ENCODE measurements at regions not wholly inside any gene's neighbourhood (a gene's known extent, or its start where the extent isn't known, plus 50 kb on each side); places are given as distances from the start of the nearest gene placed in this dataset.

- no peaks in the 10 kb centered on the region for H3K36me3 ChIP-seq (ENCODE audit: control insufficient read depth in 1 of 2, insufficient read depth in 2 of 2, low read length in 2 of 2)
- no CpG with 5 or more reads among the region's 2 CpGs for WGBS (ENCODE audit: extremely low coverage, insufficient coverage, insufficient read length)
- no peak overlapping the region for H3K4me3 ChIP-seq (ENCODE audit: low read depth, low read length)
- no peaks in the 10 kb centered on the region for H3K9me3 ChIP-seq (ENCODE audit: insufficient read depth, low read depth, low read length)
- H2BK5ac ChIP-seq (ENCODE audit: low read depth, low read length, poor library complexity), result no peak overlapping the region
- H4K91ac ChIP-seq (ENCODE audit: low read depth, low read length), result no peak overlapping the region
- H3K4me2 ChIP-seq (ENCODE audit: low read length), result no peak overlapping the region
- no peaks in the 10 kb centered on the region for H3K79me1 ChIP-seq (ENCODE audit: low read length)
- H3K14ac ChIP-seq (ENCODE audit: low read length), result no peak overlapping the region
- H3K79me2 ChIP-seq (ENCODE audit: control insufficient read depth, insufficient read depth, low read length, poor library complexity), result no peaks in the 10 kb centered on the region
- no peak overlapping the region for H2AFZ ChIP-seq (ENCODE audit: insufficient read depth, low read length, poor library complexity)
- H3K23ac ChIP-seq (ENCODE audit: low read length), result no peak overlapping the region
- H3K9ac ChIP-seq (ENCODE audit: low read length), result no peak overlapping the region
- no peak overlapping the region for H2AK5ac ChIP-seq (ENCODE audit: low read length)
- peaks cover 2 to 4% of the 10 kb centered on the region in 2 experiments for H3K4me1 ChIP-seq (ENCODE audit: control insufficient read depth in 1 of 2, insufficient read depth in 2 of 2, low read length in 2 of 2)
- H3K4ac ChIP-seq (ENCODE audit: low read depth, low read length), result no peak overlapping the region
- H2BK120ac ChIP-seq (ENCODE audit: insufficient read depth, low read length, poor library complexity), result no peak overlapping the region
- peak overlapping the region; percentile 42 for H3K27ac ChIP-seq (ENCODE audit: low read depth, low read length)
- peak; percentile 28 to 52 for DNase-seq
- no peak overlapping the region for H4K8ac ChIP-seq (ENCODE audit: low read depth, low read length)
- no peak overlapping the region for H3K18ac ChIP-seq (ENCODE audit: low read length)
- no peaks in the 10 kb centered on the region for H3K27me3 ChIP-seq (ENCODE audit: insufficient read depth, low read length)
- H4K12ac ChIP-seq (ENCODE audit: low read depth, low read length), result no peak overlapping the region
- no peak overlapping the region for H2BK12ac ChIP-seq (ENCODE audit: low read length)
Observed at GRCh38 chr9:75448281-75448680, 360.0 kb downstream of the OSTF1 start.

DNA sequence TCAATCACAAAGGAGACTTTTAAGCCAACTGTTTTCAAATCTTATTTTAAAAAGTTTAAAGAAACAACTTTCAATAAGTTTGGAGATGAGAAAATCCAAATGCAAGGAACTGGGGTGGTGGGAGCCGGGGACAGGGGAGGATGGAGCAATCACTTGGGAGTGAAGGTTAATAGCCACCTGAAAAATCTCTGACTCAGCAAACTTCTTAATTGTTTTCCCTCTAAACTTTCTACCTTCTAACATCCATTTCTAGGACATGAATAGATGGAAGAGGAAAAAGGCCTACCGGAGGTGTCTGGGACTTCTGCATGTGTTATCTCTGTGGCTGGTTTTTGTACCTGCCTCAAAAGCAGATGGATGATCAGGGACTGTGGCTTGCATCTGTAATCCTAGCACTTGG lies 360.6 kb downstream of the OSTF1 start:
- no peak overlapping the region for H3K14ac ChIP-seq (ENCODE audit: low read length)
- no peak overlapping the region for H3K9ac ChIP-seq (ENCODE audit: low read length)
- peaks cover 2 to 4% of the 10 kb centered on the region in 2 experiments for H3K4me1 ChIP-seq (ENCODE audit: control insufficient read depth in 1 of 2, insufficient read depth in 2 of 2, low read length in 2 of 2)
- H2AK5ac ChIP-seq (ENCODE audit: low read length), result no peak overlapping the region
- H3K9me3 ChIP-seq (ENCODE audit: insufficient read depth, low read depth, low read length), result no peaks in the 10 kb centered on the region
- H2BK120ac ChIP-seq (ENCODE audit: insufficient read depth, low read length, poor library complexity), result peak overlapping the region; percentile 46
- no CpG with 5 or more reads among the region's 2 CpGs for WGBS (ENCODE audit: extremely low coverage, insufficient coverage, insufficient read length)
- no peaks in the 10 kb centered on the region for H3K79me2 ChIP-seq (ENCODE audit: control insufficient read depth, insufficient read depth, low read length, poor library complexity)
- H3K36me3 ChIP-seq (ENCODE audit: control insufficient read depth in 1 of 2, insufficient read depth in 2 of 2, low read length in 2 of 2), result no peaks in the 10 kb centered on the region
- H3K23ac ChIP-seq (ENCODE audit: low read length), result no peak overlapping the region
- H4K8ac ChIP-seq (ENCODE audit: low read depth, low read length), result no peak overlapping the region
- H4K91ac ChIP-seq (ENCODE audit: low read depth, low read length), result no peak overlapping the region
- no peak overlapping the region for H3K18ac ChIP-seq (ENCODE audit: low read length)
- no peak overlapping the region for H3K4me2 ChIP-seq (ENCODE audit: low read length)
- no peak overlapping the region for H2AFZ ChIP-seq (ENCODE audit: insufficient read depth, low read length, poor library complexity)
- no peak overlapping the region for H2BK5ac ChIP-seq (ENCODE audit: low read depth, low read length, poor library complexity)
- no peak overlapping the region for H4K12ac ChIP-seq (ENCODE audit: low read depth, low read length)
- peak overlapping the region; percentile 66 for H2BK12ac ChIP-seq (ENCODE audit: low read length)
- no peak for DNase-seq
- H3K4me3 ChIP-seq (ENCODE audit: low read depth, low read length), result no peak overlapping the region
- H3K27me3 ChIP-seq (ENCODE audit: insufficient read depth, low read length), result no peaks in the 10 kb centered on the region
- H3K27ac ChIP-seq (ENCODE audit: low read depth, low read length), result peak overlapping the region; percentile 42
- H3K4ac ChIP-seq (ENCODE audit: low read depth, low read length), result no peak overlapping the region
- no peaks in the 10 kb centered on the region for H3K79me1 ChIP-seq (ENCODE audit: low read length)

DNA sequence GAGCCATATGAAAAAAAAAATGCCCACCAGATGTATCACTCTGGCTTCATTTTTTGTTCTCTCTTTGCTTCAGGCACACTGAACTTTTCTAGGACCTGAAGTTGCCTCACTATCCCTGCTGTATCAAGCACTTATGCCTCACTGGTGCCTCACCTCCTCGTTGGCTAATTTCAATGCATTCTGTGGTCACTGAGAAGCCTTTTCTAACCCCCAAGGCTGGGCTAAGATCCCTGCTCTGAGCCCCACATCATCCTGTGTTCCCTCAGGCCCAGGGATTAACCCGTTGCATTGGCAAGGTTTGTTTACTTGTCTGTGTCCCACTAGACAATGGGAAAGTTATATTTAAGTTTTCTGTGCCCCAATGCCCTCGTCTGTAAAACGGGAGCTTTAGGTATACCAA lies 362.7 kb downstream of the OSTF1 start:
- Histone ChIP-seq H3K4ac (ENCODE audit: low read depth, low read length) (no peak overlapping the region), H3K4me2 (ENCODE audit: low read length) (no peak overlapping the region), H3K9me3 (ENCODE audit: insufficient read depth, low read depth, low read length) (no peaks in the 10 kb centered on the region), H2AFZ (ENCODE audit: insufficient read depth, low read length, poor library complexity) (no peak overlapping the region), H4K91ac (ENCODE audit: low read depth, low read length) (no peak overlapping the region), H2BK12ac (ENCODE audit: low read length) (no peak overlapping the region), H3K4me3 (ENCODE audit: low read depth, low read length) (no peak overlapping the region), H3K18ac (ENCODE audit: low read length) (no peak overlapping the region), H3K27ac (ENCODE audit: low read depth, low read length) (no peak overlapping the region), H3K23ac (ENCODE audit: low read length) (no peak overlapping the region), H3K79me1 (ENCODE audit: low read length) (no peaks in the 10 kb centered on the region), H3K4me1 (ENCODE audit: control insufficient read depth in 1 of 2, insufficient read depth in 2 of 2, low read length in 2 of 2) (peaks cover 2 to 4% of the 10 kb centered on the region in 2 experiments), H3K36me3 (ENCODE audit: control insufficient read depth in 1 of 2, insufficient read depth in 2 of 2, low read length in 2 of 2) (no peaks in the 10 kb centered on the region), H4K8ac (ENCODE audit: low read depth, low read length) (no peak overlapping the region), H3K79me2 (ENCODE audit: control insufficient read depth, insufficient read depth, low read length, poor library complexity) (no peaks in the 10 kb centered on the region), H4K12ac (ENCODE audit: low read depth, low read length) (no peak overlapping the region), H2AK5ac (ENCODE audit: low read length) (no peak overlapping the region), H2BK5ac (ENCODE audit: low read depth, low read length, poor library complexity) (no peak overlapping the region), H3K27me3 (ENCODE audit: insufficient read depth, low read length) (no peaks in the 10 kb centered on the region), H2BK120ac (ENCODE audit: insufficient read depth, low read length, poor library complexity) (no peak overlapping the region), H3K14ac (ENCODE audit: low read length) (no peak overlapping the region), H3K9ac (ENCODE audit: low read length) (no peak overlapping the region)
- WGBS (ENCODE audit: extremely low coverage, insufficient coverage, insufficient read length), result no CpG with 5 or more reads among the region's 4 CpGs
- no peak for DNase-seq

GRCh38 chr9:75451505-75451904 lies 363.2 kb downstream of the OSTF1 start:
- Histone ChIP-seq H4K8ac (ENCODE audit: low read depth, low read length) (no peak overlapping the region), H3K23ac (ENCODE audit: low read length) (no peak overlapping the region), H4K12ac (ENCODE audit: low read depth, low read length) (no peak overlapping the region), H3K9ac (ENCODE audit: low read length) (no peak overlapping the region), H3K4me1 (ENCODE audit: control insufficient read depth in 1 of 2, insufficient read depth in 2 of 2, low read length in 2 of 2) (peaks cover 2 to 4% of the 10 kb centered on the region in 2 experiments), H3K18ac (ENCODE audit: low read length) (no peak overlapping the region), H3K4me2 (ENCODE audit: low read length) (no peak overlapping the region), H2AK5ac (ENCODE audit: low read length) (no peak overlapping the region), H3K9me3 (ENCODE audit: insufficient read depth, low read depth, low read length) (no peaks in the 10 kb centered on the region), H2BK120ac (ENCODE audit: insufficient read depth, low read length, poor library complexity) (no peak overlapping the region), H2AFZ (ENCODE audit: insufficient read depth, low read length, poor library complexity) (no peak overlapping the region), H2BK5ac (ENCODE audit: low read depth, low read length, poor library complexity) (no peak overlapping the region), H3K27ac (ENCODE audit: low read depth, low read length) (no peak overlapping the region), H4K91ac (ENCODE audit: low read depth, low read length) (no peak overlapping the region), H3K79me1 (ENCODE audit: low read length) (no peaks in the 10 kb centered on the region), H3K4ac (ENCODE audit: low read depth, low read length) (no peak overlapping the region), H3K36me3 (ENCODE audit: control insufficient read depth in 1 of 2, insufficient read depth in 2 of 2, low read length in 2 of 2) (no peaks in the 10 kb centered on the region), H3K27me3 (ENCODE audit: insufficient read depth, low read length) (no peaks in the 10 kb centered on the region), H3K14ac (ENCODE audit: low read length) (no peak overlapping the region), H3K4me3 (ENCODE audit: low read depth, low read length) (no peak overlapping the region), H2BK12ac (ENCODE audit: low read length) (no peak overlapping the region), H3K79me2 (ENCODE audit: control insufficient read depth, insufficient read depth, low read length, poor library complexity) (no peaks in the 10 kb centered on the region)
- DNase-seq, result no peak

Measured in trophoblast cell (in vitro differentiated cells and primary cell).